ENCODE measurements at regions not wholly inside any gene's neighbourhood (a gene's known extent, or its start where the extent isn't known, plus 50 kb on each side); places are given as distances from the start of the nearest gene placed in this dataset.

DNA sequence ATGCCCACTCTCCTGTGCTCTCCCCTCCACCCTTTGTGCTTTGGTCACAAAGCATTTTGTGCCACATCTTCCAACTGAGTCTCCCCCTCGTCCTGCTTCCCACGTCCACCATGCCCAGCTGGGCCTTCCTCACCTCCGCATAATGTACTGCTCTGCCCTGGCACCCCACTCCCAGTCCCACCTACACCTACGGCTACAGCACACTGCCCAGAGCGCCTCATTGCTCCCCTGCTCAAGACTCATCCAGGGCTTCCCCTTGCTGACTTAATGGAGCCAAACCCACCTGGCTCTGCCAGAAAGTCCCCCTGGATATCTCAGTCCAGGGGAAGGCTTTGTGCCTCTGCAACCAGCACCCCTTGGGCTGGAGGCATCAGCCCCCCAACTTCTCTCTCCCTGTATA is 299.2 kb upstream of the ZMIZ1 start:
- TF ChIP-seq SP1 (IDR thresholded peaks at IDR 0.05; ENCODE audit: low read depth): no peak
- TF ChIP-seq EZH2 (IDR thresholded peaks at IDR 0.05): no peak
- TF ChIP-seq YY1 (IDR thresholded peaks at IDR 0.05; ENCODE audit: extremely low read depth, insufficient replicate concordance, low read depth, low read length): no peak
- TF ChIP-seq POLR2AphosphoS5 (IDR thresholded peaks at IDR 0.05; ENCODE audit: low read depth, low read length): no peak
- TF ChIP-seq, protein P1, sequence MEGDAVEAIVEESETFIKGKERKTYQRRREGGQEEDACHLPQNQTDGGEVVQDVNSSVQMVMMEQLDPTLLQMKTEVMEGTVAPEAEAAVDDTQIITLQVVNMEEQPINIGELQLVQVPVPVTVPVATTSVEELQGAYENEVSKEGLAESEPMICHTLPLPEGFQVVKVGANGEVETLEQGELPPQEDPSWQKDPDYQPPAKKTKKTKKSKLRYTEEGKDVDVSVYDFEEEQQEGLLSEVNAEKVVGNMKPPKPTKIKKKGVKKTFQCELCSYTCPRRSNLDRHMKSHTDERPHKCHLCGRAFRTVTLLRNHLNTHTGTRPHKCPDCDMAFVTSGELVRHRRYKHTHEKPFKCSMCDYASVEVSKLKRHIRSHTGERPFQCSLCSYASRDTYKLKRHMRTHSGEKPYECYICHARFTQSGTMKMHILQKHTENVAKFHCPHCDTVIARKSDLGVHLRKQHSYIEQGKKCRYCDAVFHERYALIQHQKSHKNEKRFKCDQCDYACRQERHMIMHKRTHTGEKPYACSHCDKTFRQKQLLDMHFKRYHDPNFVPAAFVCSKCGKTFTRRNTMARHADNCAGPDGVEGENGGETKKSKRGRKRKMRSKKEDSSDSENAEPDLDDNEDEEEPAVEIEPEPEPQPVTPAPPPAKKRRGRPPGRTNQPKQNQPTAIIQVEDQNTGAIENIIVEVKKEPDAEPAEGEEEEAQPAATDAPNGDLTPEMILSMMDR (IDR thresholded peaks at IDR 0.05 in 2 of 3, conservative IDR thresholded peaks at IDR 0.05 in 1 of 3; ENCODE audit: borderline replicate concordance in 1 of 3, insufficient read depth in 1 of 3, low read depth in 2 of 3, low read length in 2 of 3): no peak
- no peak for TF ChIP-seq POLR2A (IDR thresholded peaks at IDR 0.05; ENCODE audit: borderline replicate concordance, extremely low read depth, insufficient read depth, insufficient read length)
- TF ChIP-seq, protein P2, sequence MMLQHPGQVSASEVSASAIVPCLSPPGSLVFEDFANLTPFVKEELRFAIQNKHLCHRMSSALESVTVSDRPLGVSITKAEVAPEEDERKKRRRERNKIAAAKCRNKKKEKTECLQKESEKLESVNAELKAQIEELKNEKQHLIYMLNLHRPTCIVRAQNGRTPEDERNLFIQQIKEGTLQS (IDR thresholded peaks at IDR 0.05): no peak

Measured in HCT116 (cell line).